Kidney (tissue), 13 donors: ENCODE measurements at regions not wholly inside any gene's neighbourhood (a gene's known extent, or its start where the extent isn't known, plus 50 kb on each side); places are given as distances from the start of the nearest gene placed in this dataset.
A peak's percentile ranks its signal among the peaks of the same experiment; 100 is the strongest.

Experiments
- DNase-seq, 5 donors: peaks; one replicate each; pipeline ENCODE4 v3.0.0-alpha.2; 2013 to 2020
- FAIRE-seq: peaks from 2 replicates; lab custom pipeline; 2012; peaks lifted over from hg19 to GRCh38; lab: Jason Lieb, UNC
- H3K27ac ChIP-seq, 2 donors: one replicate each; pipeline ENCODE4 v1.7.0; 2013; ENCODE audit warnings: low read depth in 2 of 2, low read length in 2 of 2, inconsistent platforms in 1 of 2
- H3K27me3 ChIP-seq: one replicate; pipeline ENCODE4 v1.7.1; 2013; ENCODE audit warnings: low read length, inconsistent platforms; ENCODE audit not compliant: control insufficient read depth, insufficient read depth
- H3K36me3 ChIP-seq, 3 donors: one replicate each; pipeline versions ENCODE4 v1.7.0 to v1.7.1; 2013; ENCODE audit warnings: low read length in 3 of 3, control low read depth in 1 of 3, inconsistent platforms in 1 of 3; ENCODE audit not compliant: insufficient read depth in 3 of 3, control insufficient read depth in 2 of 3
- H3K4me1 ChIP-seq, 3 donors: one replicate each; pipeline versions ENCODE4 v1.7.0 to v1.7.1; 2013; ENCODE audit warnings: low read length in 3 of 3, inconsistent platforms in 1 of 3, low read depth in 1 of 3; ENCODE audit not compliant: control insufficient read depth in 2 of 3, insufficient read depth in 2 of 3
- H3K4me3 ChIP-seq, 3 donors: one replicate each; pipeline versions ENCODE4 v1.7.0 to v1.8.1; 2013; ENCODE audit warnings: low read length in 3 of 3, control low read depth in 1 of 3, inconsistent platforms in 1 of 3
- H3K9ac ChIP-seq, 3 donors: one replicate each; pipeline versions ENCODE4 v1.7.0 to v1.7.1; 2013; ENCODE audit warnings: low read length in 3 of 3, control low read depth in 1 of 3, inconsistent platforms in 1 of 3
- H3K9me3 ChIP-seq, 3 donors: one replicate each; pipeline versions ENCODE4 v1.7.0 to v1.7.1; 2013; ENCODE audit warnings: low read length in 3 of 3, control low read depth in 1 of 3, inconsistent platforms in 1 of 3; ENCODE audit not compliant: control insufficient read depth in 2 of 3, insufficient read depth in 1 of 3
- intact Hi-C: fragments of 100-400 bp; cut with DNase I; formaldehyde crosslinking; loops from one replicate; pipeline ENCODE4 v1.11.1; 2022
- TF ChIP-seq, protein P1 (sequence below): IDR thresholded peaks from 3 replicates; pipeline ENCODE4 v1.5.1; 2012; ENCODE audit warnings: mild to moderate bottlenecking, moderate library complexity, borderline replicate concordance; ENCODE audit not compliant: insufficient read depth; ENCODE audit errors: extremely low read depth
- donor health status: control.
- donor health status: control.
- donor health status: control.
- donor health status: control.
- donor health status: control.
- donor health status: DM: yes; HTN: yes; CAD: no.
- donor health status: Normal renal cell carcinoma (clear cell type).

GRCh38 chr1:30437059-30437576 is 286.3 kb downstream of the MATN1 start:
- no peaks in the 10 kb centered on the region for H3K9me3 ChIP-seq
- no peaks in the 10 kb centered on the region for H3K27me3 ChIP-seq
- intact Hi-C loops: no loop called here
- H3K27ac ChIP-seq: no peak overlapping the region
- FAIRE-seq (no peak), DNase-seq (peak in 1 of 5 donors; percentile 22)
- H3K4me3 ChIP-seq: no peak overlapping the region
- no peak overlapping the region for H3K9ac ChIP-seq
- no peaks in the 10 kb centered on the region for H3K4me1 ChIP-seq
- H3K36me3 ChIP-seq: no peaks in the 10 kb centered on the region
- TF ChIP-seq, protein P1, sequence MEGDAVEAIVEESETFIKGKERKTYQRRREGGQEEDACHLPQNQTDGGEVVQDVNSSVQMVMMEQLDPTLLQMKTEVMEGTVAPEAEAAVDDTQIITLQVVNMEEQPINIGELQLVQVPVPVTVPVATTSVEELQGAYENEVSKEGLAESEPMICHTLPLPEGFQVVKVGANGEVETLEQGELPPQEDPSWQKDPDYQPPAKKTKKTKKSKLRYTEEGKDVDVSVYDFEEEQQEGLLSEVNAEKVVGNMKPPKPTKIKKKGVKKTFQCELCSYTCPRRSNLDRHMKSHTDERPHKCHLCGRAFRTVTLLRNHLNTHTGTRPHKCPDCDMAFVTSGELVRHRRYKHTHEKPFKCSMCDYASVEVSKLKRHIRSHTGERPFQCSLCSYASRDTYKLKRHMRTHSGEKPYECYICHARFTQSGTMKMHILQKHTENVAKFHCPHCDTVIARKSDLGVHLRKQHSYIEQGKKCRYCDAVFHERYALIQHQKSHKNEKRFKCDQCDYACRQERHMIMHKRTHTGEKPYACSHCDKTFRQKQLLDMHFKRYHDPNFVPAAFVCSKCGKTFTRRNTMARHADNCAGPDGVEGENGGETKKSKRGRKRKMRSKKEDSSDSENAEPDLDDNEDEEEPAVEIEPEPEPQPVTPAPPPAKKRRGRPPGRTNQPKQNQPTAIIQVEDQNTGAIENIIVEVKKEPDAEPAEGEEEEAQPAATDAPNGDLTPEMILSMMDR: no peak

DNA sequence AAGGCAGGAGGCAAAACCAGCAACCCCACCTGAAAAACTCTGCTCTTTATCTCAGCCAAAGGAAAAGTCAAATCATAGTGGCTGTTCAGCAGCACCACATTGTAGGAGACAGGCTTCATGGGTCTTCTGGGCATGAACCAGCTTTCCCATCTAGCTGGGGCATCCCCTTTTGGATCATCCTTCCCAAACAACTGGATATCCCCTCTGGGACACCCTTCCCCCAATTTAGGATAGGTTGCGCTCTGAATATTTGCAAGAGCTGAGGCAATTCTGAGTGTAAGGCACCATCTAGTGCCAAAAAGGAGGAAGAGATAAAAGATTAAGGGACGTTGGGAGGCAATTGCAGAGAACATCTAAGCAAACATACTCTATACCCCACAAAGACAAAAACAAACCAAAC is 295.8 kb downstream of the MATN1 start:
- DNase-seq: no peak

DNA sequence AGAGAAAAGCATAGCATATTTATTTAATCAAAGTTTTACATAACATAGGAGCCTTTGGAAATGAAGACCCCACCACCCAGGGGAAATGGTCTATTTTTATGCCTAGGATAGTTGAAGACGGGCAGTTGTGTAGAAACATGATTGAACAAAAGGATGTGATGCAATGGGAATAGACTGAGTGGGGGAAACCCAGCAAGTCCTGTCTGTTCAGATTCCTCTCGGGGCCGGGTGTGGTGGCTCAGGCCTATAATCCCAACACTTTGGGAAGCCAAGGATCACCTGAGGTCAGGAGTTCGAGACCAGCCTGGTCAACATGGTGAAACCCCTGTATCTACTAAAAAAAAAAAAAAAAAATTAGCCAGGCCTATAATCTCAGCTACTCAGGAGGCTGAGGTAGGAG is 298.3 kb downstream of the MATN1 start:
- Histone ChIP-seq H3K9me3 (peaks cover 0 to 4% (median 0%) of the 10 kb centered on the region in 3 donors), H3K4me1 (no peaks in the 10 kb centered on the region), H3K36me3 (no peaks in the 10 kb centered on the region), H3K4me3 (no peak overlapping the region), H3K27ac (no peak overlapping the region), H3K9ac (no peak overlapping the region), H3K27me3 (no peaks in the 10 kb centered on the region)
- intact Hi-C loops: no loop called here
- FAIRE-seq (no peak), DNase-seq (no peak)
- TF ChIP-seq, protein P1: no peak

More for the DNA sequence above, 295.8 kb downstream of the MATN1 start:
- FAIRE-seq: no peak
- TF ChIP-seq, protein P1: no peak
- intact Hi-C loops: no loop called here
- Histone ChIP-seq H3K36me3 (no peaks in the 10 kb centered on the region), H3K4me1 (no peaks in the 10 kb centered on the region), H3K27ac (no peak overlapping the region), H3K4me3 (no peak overlapping the region), H3K9ac (no peak overlapping the region), H3K9me3 (peaks cover 0 to 8% (median 2%) of the 10 kb centered on the region in 3 donors), H3K27me3 (no peaks in the 10 kb centered on the region)

DNA sequence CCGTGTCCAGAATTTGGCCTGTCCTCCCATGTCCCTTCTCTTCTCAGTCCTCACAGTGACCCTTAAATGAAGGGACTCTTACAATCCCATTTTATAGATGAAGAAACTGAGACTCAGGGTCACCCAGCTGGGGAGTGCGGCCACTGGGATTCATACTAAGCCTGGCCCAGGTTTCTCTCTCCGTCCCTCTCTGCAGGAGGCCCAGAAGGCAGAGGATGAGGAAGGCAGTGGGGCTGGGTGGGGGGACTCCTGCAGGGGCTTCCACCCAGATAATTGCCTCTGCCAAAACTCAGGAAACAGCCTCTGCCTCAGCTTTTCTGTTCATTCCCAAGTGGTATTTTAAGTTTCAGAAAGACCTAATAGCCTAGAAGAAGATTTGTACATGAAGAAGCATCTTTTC is 299.8 kb downstream of the MATN1 start:
- intact Hi-C loops: no loop called here

More for the DNA sequence above, 299.8 kb downstream of the MATN1 start:
- Histone ChIP-seq H3K9ac (no peak overlapping the region), H3K9me3 (peaks cover 0 to 3% (median 0%) of the 10 kb centered on the region in 3 donors), H3K27ac (no peak overlapping the region), H3K4me1 (no peaks in the 10 kb centered on the region), H3K27me3 (no peaks in the 10 kb centered on the region), H3K4me3 (no peak overlapping the region), H3K36me3 (no peaks in the 10 kb centered on the region)
- FAIRE-seq (no peak), DNase-seq (no peak)
- TF ChIP-seq, protein P1: no peak
